Epidermal melanocyte (primary cell): ENCODE measurements at regions not wholly inside any gene's neighbourhood (a gene's known extent, or its start where the extent isn't known, plus 50 kb on each side); places are given as distances from the start of the nearest gene placed in this dataset.
"Not testable (repeated sequence)": the region's sequence is repeated elsewhere in the genome, so short reads cannot be mapped to it uniquely, and the experiment has no call there.

Experiments
- DNase-seq: peaks from one replicate; pipeline ENCODE4 v3.0.0; 2011; ENCODE audit warnings: low spot score; ENCODE audit not compliant: insufficient read length

- no peak for DNase-seq
These were observed 1490.0 kb upstream of the GBE1 start for GRCh38 chr3:83251490-83251889.

GRCh38 chr3:83250613-83251012, 1489.2 kb upstream of the GBE1 start:
- no peak for DNase-seq

- DNase-seq, result no peak
These were observed 1487.0 kb upstream of the GBE1 start for GRCh38 chr3:83248454-83248853.

- no peak for DNase-seq
These were observed 1473.9 kb upstream of the GBE1 start for GRCh38 chr3:83235180-83235814.

- no peak for DNase-seq
These were observed 1472.3 kb upstream of the GBE1 start for GRCh38 chr3:83233715-83234114.

GRCh38 chr3:83230841-83231240, 1469.4 kb upstream of the GBE1 start:
- no peak for DNase-seq

- no peak for DNase-seq
These were observed 1468.9 kb upstream of the GBE1 start for GRCh38 chr3:83230376-83230775.

- DNase-seq, result no peak
These were observed 1465.3 kb upstream of the GBE1 start for GRCh38 chr3:83226751-83227150.

GRCh38 chr3:83224101-83224868, 1462.8 kb upstream of the GBE1 start:
- no peak for DNase-seq

- DNase-seq, result no peak
These were observed 1457.1 kb upstream of the GBE1 start for GRCh38 chr3:83218383-83219200.

GRCh38 chr3:83217595-83218118, 1456.2 kb upstream of the GBE1 start:
- DNase-seq, result not testable (repeated sequence)

- no peak for DNase-seq
These were observed 1455.6 kb upstream of the GBE1 start for GRCh38 chr3:83216919-83217594.

GRCh38 chr3:83195243-83195642, 1433.8 kb upstream of the GBE1 start:
- DNase-seq, result no peak

GRCh38 chr3:83193526-83193925, 1432.1 kb upstream of the GBE1 start:
- DNase-seq, result no peak

GRCh38 chr3:83189634-83190033, 1428.2 kb upstream of the GBE1 start:
- no peak for DNase-seq

- DNase-seq, result no peak
These were observed 1408.0 kb upstream of the GBE1 start for GRCh38 chr3:83169473-83169872.

- no peak for DNase-seq
These were observed 1389.5 kb upstream of the GBE1 start for GRCh38 chr3:83150896-83151295.

GRCh38 chr3:83140983-83141382, 1379.5 kb upstream of the GBE1 start:
- no peak for DNase-seq

GRCh38 chr3:83131236-83131635, 1369.8 kb upstream of the GBE1 start:
- DNase-seq, result no peak

GRCh38 chr3:83122774-83123350, 1361.4 kb upstream of the GBE1 start:
- DNase-seq, result no peak

- DNase-seq, result no peak
These were observed 1331.8 kb upstream of the GBE1 start for GRCh38 chr3:83093222-83093572.
